MM.1S (cell line): ENCODE measurements at regions not wholly inside any gene's neighbourhood (a gene's known extent, or its start where the extent isn't known, plus 50 kb on each side); places are given as distances from the start of the nearest gene placed in this dataset.

ENCODE experiments used
- DNase-seq: peaks from one replicate; pipeline ENCODE4 v3.0.0-alpha.2; 2015
- H2AFZ ChIP-seq: fragments of 300-600 bp; sonication (generic); 2 replicates; pipeline ENCODE4 v1.6.0; 2016; ENCODE audit warnings: antibody characterized with exemption, low read length
- H3F3A ChIP-seq: fragments of 300-600 bp; sonication (generic); 2 replicates; pipeline ENCODE4 v1.6.1; 2016; ENCODE audit warnings: mild to moderate bottlenecking, antibody characterized with exemption, low read length, moderate library complexity, mixed read lengths; ENCODE audit not compliant: insufficient read depth
- H3K27ac ChIP-seq: fragments of 300-600 bp; sonication (generic); 2 replicates; pipeline ENCODE4 v1.5.1; 2016; ENCODE audit warnings: mild to moderate bottlenecking, low read length
- H3K27me3 ChIP-seq: fragments of 300-600 bp; sonication (generic); replicated peaks from 2 replicates; pipeline ENCODE4 v1.6.0; 2016; ENCODE audit warnings: low read length; ENCODE audit not compliant: insufficient read depth
- H3K36me3 ChIP-seq: fragments of 300-600 bp; sonication (generic); replicated peaks from 2 replicates; pipeline ENCODE4 v1.6.1; 2016; ENCODE audit warnings: mild to moderate bottlenecking, low read length, mixed read lengths; ENCODE audit not compliant: insufficient read depth
- H3K4me1 ChIP-seq: fragments of 300-600 bp; sonication (generic); 2 replicates; pipeline ENCODE4 v1.6.1; 2016; ENCODE audit warnings: low read length, mixed read lengths
- H3K4me2 ChIP-seq: fragments of 300-600 bp; sonication (generic); 2 replicates; pipeline ENCODE4 v1.6.0; 2016; ENCODE audit warnings: low read depth, low read length
- H3K4me3 ChIP-seq: fragments of 300-600 bp; sonication (generic); 2 replicates; pipeline ENCODE4 v1.5.1; 2016; ENCODE audit warnings: low read length, mixed read lengths
- H3K79me2 ChIP-seq: fragments of 300-600 bp; sonication (generic); 2 replicates; pipeline ENCODE4 v1.6.1; 2016; ENCODE audit warnings: mixed run types, low read length, mixed read lengths
- H3K9ac ChIP-seq: fragments of 300-600 bp; sonication (generic); 2 replicates; pipeline ENCODE4 v1.6.1; 2016; ENCODE audit warnings: low read length, mixed read lengths
- H3K9me2 ChIP-seq: fragments of 300-600 bp; sonication (generic); replicated peaks from 2 replicates; pipeline ENCODE4 v1.6.1; 2016; ENCODE audit warnings: mild to moderate bottlenecking, low read length, mixed read lengths; ENCODE audit not compliant: insufficient read depth
- H3K9me3 ChIP-seq: fragments of 300-600 bp; sonication (generic); replicated peaks from 2 replicates; pipeline ENCODE4 v1.6.1; 2016; ENCODE audit warnings: mild to moderate bottlenecking, low read length, mixed read lengths; ENCODE audit not compliant: insufficient read depth
- H4K20me1 ChIP-seq: fragments of 300-600 bp; sonication (generic); 2 replicates; pipeline ENCODE4 v1.6.1; 2016; ENCODE audit warnings: mild to moderate bottlenecking, low read length, moderate library complexity, mixed read lengths; ENCODE audit not compliant: insufficient read depth
- CTCF ChIP-seq: fragments of 300-600 bp; sonication (generic); IDR thresholded peaks from 2 replicates; pipeline ENCODE4 v1.5.1; 2016; ENCODE audit warnings: antibody characterized with exemption, low read length, mixed read lengths
- EZH2 ChIP-seq: fragments of 300-600 bp; sonication (generic); optimal IDR thresholded peaks from 2 replicates; pipeline ENCODE3; 2017; ENCODE audit warnings: low read depth, mild to moderate bottlenecking, antibody characterized with exemption, low read length, mixed read lengths
- EZH2phosphoT487 ChIP-seq: fragments of 300-600 bp; sonication (generic); IDR thresholded peaks from 2 replicates; pipeline ENCODE4 v1.6.1; 2018; ENCODE audit warnings: antibody characterized with exemption, low read length

GRCh38 chr3:64867224-64867623 is 179.4 kb upstream of the ADAMTS9 start:
- Histone ChIP-seq H3K9me3 (no peaks in the 10 kb centered on the region), H3K36me3 (no peaks in the 10 kb centered on the region), H2AFZ (no peak overlapping the region), H3K4me1 (no peaks in the 10 kb centered on the region), H3K4me3 (no peak overlapping the region), H3K79me2 (no peaks in the 10 kb centered on the region), H3K4me2 (no peak overlapping the region), H3K27ac (no peak overlapping the region), H4K20me1 (no peaks in the 10 kb centered on the region), H3K27me3 (no peaks in the 10 kb centered on the region), H3F3A (no peaks in the 10 kb centered on the region), H3K9ac (no peak overlapping the region), H3K9me2 (no peaks in the 10 kb centered on the region)
- DNase-seq: no peak
- TF ChIP-seq CTCF (no peak), EZH2 (no peak), EZH2phosphoT487 (no peak)

DNA sequence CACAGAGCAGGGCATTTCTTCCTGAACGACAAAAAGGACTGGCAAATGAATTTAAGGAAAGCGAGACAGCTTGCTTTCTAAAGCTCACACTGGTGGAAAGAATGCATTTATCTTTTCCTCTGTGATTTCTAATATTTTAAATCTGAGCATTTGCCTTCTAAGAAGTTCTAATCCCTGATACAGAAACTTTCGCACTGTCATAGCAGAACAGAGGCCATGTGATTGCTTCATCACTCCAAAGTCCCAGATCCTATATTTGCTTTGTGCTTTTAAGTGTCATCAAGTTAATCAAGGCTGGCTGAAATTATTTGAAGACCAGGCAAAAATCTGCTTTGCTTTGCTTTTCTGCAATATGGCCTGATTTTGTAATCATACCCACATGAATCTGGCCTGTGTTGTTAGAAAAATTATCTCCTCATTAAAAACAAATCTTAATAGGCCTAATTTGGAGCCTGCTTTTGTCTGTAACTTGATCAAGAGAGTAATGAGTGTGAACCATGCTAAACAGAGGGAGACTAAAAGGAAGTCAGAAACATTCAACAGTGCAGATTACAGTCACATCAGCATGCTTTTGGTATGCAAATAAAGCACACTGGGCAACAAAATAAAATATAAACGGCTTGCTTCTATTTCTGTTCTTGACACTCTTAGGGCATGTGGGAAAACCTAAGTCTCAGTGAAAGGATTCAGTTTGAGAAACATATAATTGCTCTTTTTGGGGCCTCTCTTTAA is 178.2 kb upstream of the ADAMTS9 start:
- no peaks in the 10 kb centered on the region for H3K27me3 ChIP-seq
- H3K9ac ChIP-seq: no peak overlapping the region
- no peak overlapping the region for H3K27ac ChIP-seq
- H3K4me1 ChIP-seq: no peaks in the 10 kb centered on the region
- H3K9me3 ChIP-seq: no peaks in the 10 kb centered on the region
- no peaks in the 10 kb centered on the region for H3K79me2 ChIP-seq
- H3K9me2 ChIP-seq: no peaks in the 10 kb centered on the region
- no peak overlapping the region for H3K4me3 ChIP-seq
- no peaks in the 10 kb centered on the region for H3K36me3 ChIP-seq
- no peaks in the 10 kb centered on the region for H4K20me1 ChIP-seq
- no peak overlapping the region for H2AFZ ChIP-seq
- no peak overlapping the region for H3K4me2 ChIP-seq
- no peak for DNase-seq
- TF ChIP-seq CTCF (no peak), EZH2 (no peak), EZH2phosphoT487 (no peak)
- H3F3A ChIP-seq: no peaks in the 10 kb centered on the region

GRCh38 chr3:64863226-64864212 is 175.7 kb upstream of the ADAMTS9 start:
- Histone ChIP-seq H3K4me3 (no peak overlapping the region), H3K9me3 (no peaks in the 10 kb centered on the region), H3K9ac (no peak overlapping the region), H2AFZ (no peak overlapping the region), H3K36me3 (no peaks in the 10 kb centered on the region), H3F3A (peaks cover 7% of the 10 kb centered on the region; the same call in 1 of the 2 replicates), H3K27me3 (no peaks in the 10 kb centered on the region), H3K4me2 (no peak overlapping the region), H3K79me2 (no peaks in the 10 kb centered on the region), H4K20me1 (no peaks in the 10 kb centered on the region), H3K9me2 (no peaks in the 10 kb centered on the region), H3K4me1 (peaks cover 21% of the 10 kb centered on the region), H3K27ac (no peak overlapping the region)
- no peak for DNase-seq
- no peak for TF ChIP-seq CTCF
